ENCODE measurements at regions not wholly inside any gene's neighbourhood (a gene's known extent, or its start where the extent isn't known, plus 50 kb on each side); places are given as distances from the start of the nearest gene placed in this dataset.
"Not testable (repeated sequence)": the region's sequence is repeated elsewhere in the genome, so short reads cannot be mapped to it uniquely, and the experiment has no call there.

GRCh38 chr7:119648752-119649151 lies 624.2 kb upstream of the KCND2 start:
- H3K4me1 ChIP-seq (ENCODE audit: control insufficient read depth, insufficient read depth, low read length); H3K27me3 ChIP-seq (ENCODE audit: control insufficient read depth, insufficient read depth, low read length, poor library complexity, severe bottlenecking); H3K27ac ChIP-seq (ENCODE audit: insufficient read depth, low read depth, low read length, poor library complexity, severe bottlenecking); H3K4me3 ChIP-seq (ENCODE audit: insufficient read depth, low read depth, low read length); H3K36me3 ChIP-seq (ENCODE audit: control insufficient read depth, insufficient read depth, low read length); H3K9me3 ChIP-seq (ENCODE audit: control insufficient read depth, low read length): not testable (repeated sequence)
- 85 to 90% methylated on average over 1 of the region's 3 CpGs for WGBS, 2 experiments

- Histone ChIP-seq H3K36me3 (ENCODE audit: control insufficient read depth, insufficient read depth, low read length) (no peaks in the 10 kb centered on the region), H3K27me3 (ENCODE audit: control insufficient read depth, insufficient read depth, low read length, poor library complexity, severe bottlenecking) (no peaks in the 10 kb centered on the region), H3K4me1 (ENCODE audit: control insufficient read depth, insufficient read depth, low read length) (no peaks in the 10 kb centered on the region), H3K4me3 (ENCODE audit: insufficient read depth, low read depth, low read length) (no peak overlapping the region), H3K9me3 (ENCODE audit: control insufficient read depth, low read length) (no peaks in the 10 kb centered on the region), H3K27ac (ENCODE audit: insufficient read depth, low read depth, low read length, poor library complexity, severe bottlenecking) (no peak overlapping the region)
- WGBS, 2 experiments, result 82 to 92% methylated on average over 1 of the region's 2 CpGs
Measured at GRCh38 chr7:119660080-119660479, 612.9 kb upstream of the KCND2 start.

- Histone ChIP-seq H3K4me3 (ENCODE audit: insufficient read depth, low read depth, low read length) (no peak overlapping the region), H3K27ac (ENCODE audit: insufficient read depth, low read depth, low read length, poor library complexity, severe bottlenecking) (no peak overlapping the region), H3K36me3 (ENCODE audit: control insufficient read depth, insufficient read depth, low read length) (no peaks in the 10 kb centered on the region), H3K4me1 (ENCODE audit: control insufficient read depth, insufficient read depth, low read length) (no peaks in the 10 kb centered on the region), H3K27me3 (ENCODE audit: control insufficient read depth, insufficient read depth, low read length, poor library complexity, severe bottlenecking) (no peaks in the 10 kb centered on the region), H3K9me3 (ENCODE audit: control insufficient read depth, low read length) (no peaks in the 10 kb centered on the region)
- 91 to 100% methylated on average over 1 of the region's 1 CpG for WGBS, 2 experiments
Measured at GRCh38 chr7:119664601-119665000, 608.4 kb upstream of the KCND2 start.

GRCh38 chr7:119665796-119666195 lies 607.2 kb upstream of the KCND2 start:
- no peaks in the 10 kb centered on the region for H3K36me3 ChIP-seq (ENCODE audit: control insufficient read depth, insufficient read depth, low read length)
- H3K4me3 ChIP-seq (ENCODE audit: insufficient read depth, low read depth, low read length), result no peak overlapping the region

GRCh38 chr7:119681336-119681735 lies 591.6 kb upstream of the KCND2 start:
- Histone ChIP-seq H3K27ac (ENCODE audit: insufficient read depth, low read depth, low read length, poor library complexity, severe bottlenecking) (no peak overlapping the region), H3K36me3 (ENCODE audit: control insufficient read depth, insufficient read depth, low read length) (no peaks in the 10 kb centered on the region), H3K4me3 (ENCODE audit: insufficient read depth, low read depth, low read length) (no peak overlapping the region), H3K27me3 (ENCODE audit: control insufficient read depth, insufficient read depth, low read length, poor library complexity, severe bottlenecking) (no peaks in the 10 kb centered on the region), H3K9me3 (ENCODE audit: control insufficient read depth, low read length) (no peaks in the 10 kb centered on the region), H3K4me1 (ENCODE audit: control insufficient read depth, insufficient read depth, low read length) (no peaks in the 10 kb centered on the region)
- WGBS, 2 experiments, result 69 to 78% methylated on average over 2 of the region's 2 CpGs

More at GRCh38 chr7:119665796-119666195, 607.2 kb upstream of the KCND2 start:
- H3K9me3 ChIP-seq (ENCODE audit: control insufficient read depth, low read length), result no peaks in the 10 kb centered on the region
- no peaks in the 10 kb centered on the region for H3K27me3 ChIP-seq (ENCODE audit: control insufficient read depth, insufficient read depth, low read length, poor library complexity, severe bottlenecking)
- H3K4me1 ChIP-seq (ENCODE audit: control insufficient read depth, insufficient read depth, low read length), result no peaks in the 10 kb centered on the region
- H3K27ac ChIP-seq (ENCODE audit: insufficient read depth, low read depth, low read length, poor library complexity, severe bottlenecking), result no peak overlapping the region

- no peaks in the 10 kb centered on the region for H3K36me3 ChIP-seq (ENCODE audit: control insufficient read depth, insufficient read depth, low read length)
- no peak overlapping the region for H3K4me3 ChIP-seq (ENCODE audit: insufficient read depth, low read depth, low read length)
- H3K27ac ChIP-seq (ENCODE audit: insufficient read depth, low read depth, low read length, poor library complexity, severe bottlenecking), result no peak overlapping the region
- no peaks in the 10 kb centered on the region for H3K9me3 ChIP-seq (ENCODE audit: control insufficient read depth, low read length)
- H3K27me3 ChIP-seq (ENCODE audit: control insufficient read depth, insufficient read depth, low read length, poor library complexity, severe bottlenecking), result no peaks in the 10 kb centered on the region
- no peaks in the 10 kb centered on the region for H3K4me1 ChIP-seq (ENCODE audit: control insufficient read depth, insufficient read depth, low read length)
Measured at GRCh38 chr7:119684763-119685162, 588.2 kb upstream of the KCND2 start.

- no peaks in the 10 kb centered on the region for H3K9me3 ChIP-seq (ENCODE audit: control insufficient read depth, low read length)
- H3K4me1 ChIP-seq (ENCODE audit: control insufficient read depth, insufficient read depth, low read length), result no peaks in the 10 kb centered on the region
- 88 to 95% methylated on average over 2 of the region's 2 CpGs for WGBS, 2 experiments
- no peaks in the 10 kb centered on the region for H3K27me3 ChIP-seq (ENCODE audit: control insufficient read depth, insufficient read depth, low read length, poor library complexity, severe bottlenecking)
- no peak overlapping the region for H3K27ac ChIP-seq (ENCODE audit: insufficient read depth, low read depth, low read length, poor library complexity, severe bottlenecking)
- H3K4me3 ChIP-seq (ENCODE audit: insufficient read depth, low read depth, low read length), result no peak overlapping the region
- H3K36me3 ChIP-seq (ENCODE audit: control insufficient read depth, insufficient read depth, low read length), result no peaks in the 10 kb centered on the region
Measured at GRCh38 chr7:119685906-119686305, 587.1 kb upstream of the KCND2 start.

- H3K9me3 ChIP-seq (ENCODE audit: control insufficient read depth, low read length), result no peaks in the 10 kb centered on the region
- 97 to 100% methylated on average over 2 of the region's 2 CpGs for WGBS, 2 experiments
Measured at GRCh38 chr7:119688831-119689230, 584.1 kb upstream of the KCND2 start.

GRCh38 chr7:119692541-119692940 lies 580.4 kb upstream of the KCND2 start:
- WGBS, 2 experiments, result 93 to 95% methylated on average over 3 of the region's 3 CpGs
- Histone ChIP-seq H3K4me1 (ENCODE audit: control insufficient read depth, insufficient read depth, low read length) (no peaks in the 10 kb centered on the region), H3K9me3 (ENCODE audit: control insufficient read depth, low read length) (no peaks in the 10 kb centered on the region), H3K4me3 (ENCODE audit: insufficient read depth, low read depth, low read length) (no peak overlapping the region), H3K27me3 (ENCODE audit: control insufficient read depth, insufficient read depth, low read length, poor library complexity, severe bottlenecking) (no peaks in the 10 kb centered on the region), H3K27ac (ENCODE audit: insufficient read depth, low read depth, low read length, poor library complexity, severe bottlenecking) (no peak overlapping the region), H3K36me3 (ENCODE audit: control insufficient read depth, insufficient read depth, low read length) (no peaks in the 10 kb centered on the region)

More at GRCh38 chr7:119688831-119689230, 584.1 kb upstream of the KCND2 start:
- Histone ChIP-seq H3K4me1 (ENCODE audit: control insufficient read depth, insufficient read depth, low read length) (no peaks in the 10 kb centered on the region), H3K4me3 (ENCODE audit: insufficient read depth, low read depth, low read length) (no peak overlapping the region), H3K27ac (ENCODE audit: insufficient read depth, low read depth, low read length, poor library complexity, severe bottlenecking) (no peak overlapping the region), H3K27me3 (ENCODE audit: control insufficient read depth, insufficient read depth, low read length, poor library complexity, severe bottlenecking) (no peaks in the 10 kb centered on the region), H3K36me3 (ENCODE audit: control insufficient read depth, insufficient read depth, low read length) (no peaks in the 10 kb centered on the region)

GRCh38 chr7:119694506-119694905 lies 578.5 kb upstream of the KCND2 start:
- Histone ChIP-seq H3K9me3 (ENCODE audit: control insufficient read depth, low read length) (no peaks in the 10 kb centered on the region), H3K4me3 (ENCODE audit: insufficient read depth, low read depth, low read length) (no peak overlapping the region), H3K4me1 (ENCODE audit: control insufficient read depth, insufficient read depth, low read length) (no peaks in the 10 kb centered on the region), H3K27me3 (ENCODE audit: control insufficient read depth, insufficient read depth, low read length, poor library complexity, severe bottlenecking) (no peaks in the 10 kb centered on the region), H3K36me3 (ENCODE audit: control insufficient read depth, insufficient read depth, low read length) (no peaks in the 10 kb centered on the region), H3K27ac (ENCODE audit: insufficient read depth, low read depth, low read length, poor library complexity, severe bottlenecking) (no peak overlapping the region)
- WGBS, 2 experiments, result 88 to 100% methylated on average over 1 of the region's 1 CpG

GRCh38 chr7:119696336-119696735 lies 576.6 kb upstream of the KCND2 start:
- Histone ChIP-seq H3K36me3 (ENCODE audit: control insufficient read depth, insufficient read depth, low read length) (no peaks in the 10 kb centered on the region), H3K27me3 (ENCODE audit: control insufficient read depth, insufficient read depth, low read length, poor library complexity, severe bottlenecking) (no peaks in the 10 kb centered on the region), H3K4me3 (ENCODE audit: insufficient read depth, low read depth, low read length) (no peak overlapping the region), H3K27ac (ENCODE audit: insufficient read depth, low read depth, low read length, poor library complexity, severe bottlenecking) (no peak overlapping the region), H3K9me3 (ENCODE audit: control insufficient read depth, low read length) (no peaks in the 10 kb centered on the region), H3K4me1 (ENCODE audit: control insufficient read depth, insufficient read depth, low read length) (no peaks in the 10 kb centered on the region)
- 93 to 98% methylated on average over 3 of the region's 3 CpGs for WGBS, 2 experiments

All from ectodermal cell (in vitro differentiated cells).